ENCODE measurements at regions not wholly inside any gene's neighbourhood (a gene's known extent, or its start where the extent isn't known, plus 50 kb on each side); places are given as distances from the start of the nearest gene placed in this dataset.

- POLR2A ChIA-PET = no interaction called here
- Mint-ChIP-seq H3K4me1 (no peaks in the 10 kb centered on the region), H3K27ac (no peak overlapping the region), H3K9me3 (peaks cover 0 to 13% (median 2%) of the 10 kb centered on the region in 9 donors), H3K4me3 (no peak overlapping the region), H3K36me3 (no peaks in the 10 kb centered on the region), H3K27me3 (peaks cover 0 to 6% (median 0%) of the 10 kb centered on the region in 5 donors)
- no peak for DNase-seq
- no peak for ATAC-seq
These were observed 539.3 kb downstream of the MTRR start for GRCh38 chr5:8408258-8408657.

DNA sequence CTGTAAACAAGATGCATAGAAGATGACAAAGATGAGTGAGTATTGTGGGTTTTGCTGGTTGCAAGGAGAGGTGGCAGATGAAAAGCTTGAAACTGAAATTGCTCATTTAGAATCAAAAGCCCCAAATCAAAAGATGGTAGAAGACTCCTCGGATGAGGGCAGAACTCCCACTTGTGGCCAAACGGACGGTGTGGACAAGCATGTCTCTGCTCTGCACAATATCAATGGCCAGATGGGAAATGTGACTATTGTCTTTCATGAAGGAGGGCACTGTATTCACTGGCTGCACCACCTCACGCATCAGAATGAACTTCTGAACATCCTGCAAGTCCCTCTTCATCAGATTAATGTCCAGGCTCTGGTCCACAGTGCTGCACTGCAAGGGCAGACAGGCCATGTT is 541.7 kb downstream of the MTRR start:
- H3K9me3 Mint-ChIP-seq = peaks cover 0 to 12% (median 0%) of the 10 kb centered on the region in 9 donors
- no peaks in the 10 kb centered on the region for H3K36me3 Mint-ChIP-seq
- POLR2A ChIA-PET = no interaction called here
- ATAC-seq = no peak
- peaks cover 0 to 17% (median 2%) of the 10 kb centered on the region in 5 donors for H3K27me3 Mint-ChIP-seq
- H3K27ac Mint-ChIP-seq = no peak overlapping the region
- no peak for DNase-seq
- no peak overlapping the region for H3K4me3 Mint-ChIP-seq
- no peaks in the 10 kb centered on the region for H3K4me1 Mint-ChIP-seq

- Mint-ChIP-seq H3K27ac (no peak overlapping the region), H3K9me3 (peaks cover 0 to 15% (median 0%) of the 10 kb centered on the region in 9 donors), H3K4me1 (no peaks in the 10 kb centered on the region), H3K4me3 (no peak overlapping the region), H3K27me3 (peaks cover 0 to 23% (median 4%) of the 10 kb centered on the region in 5 donors), H3K36me3 (no peaks in the 10 kb centered on the region)
- POLR2A ChIA-PET = no interaction called here
- ATAC-seq (no peak), DNase-seq (no peak)
These were observed 545.0 kb downstream of the MTRR start for GRCh38 chr5:8413975-8414374.

- H3K4me3 Mint-ChIP-seq = no peak overlapping the region
- peaks cover 0 to 19% (median 4%) of the 10 kb centered on the region in 5 donors for H3K27me3 Mint-ChIP-seq
- DNase-seq (no peak), ATAC-seq (no peak)
- no peak overlapping the region for H3K27ac Mint-ChIP-seq
- H3K36me3 Mint-ChIP-seq = no peaks in the 10 kb centered on the region
- H3K9me3 Mint-ChIP-seq = peaks cover 0 to 9% (median 0%) of the 10 kb centered on the region in 9 donors
- no peaks in the 10 kb centered on the region for H3K4me1 Mint-ChIP-seq
- POLR2A ChIA-PET = no interaction called here
These were observed 548.5 kb downstream of the MTRR start for GRCh38 chr5:8417316-8418048.

DNA sequence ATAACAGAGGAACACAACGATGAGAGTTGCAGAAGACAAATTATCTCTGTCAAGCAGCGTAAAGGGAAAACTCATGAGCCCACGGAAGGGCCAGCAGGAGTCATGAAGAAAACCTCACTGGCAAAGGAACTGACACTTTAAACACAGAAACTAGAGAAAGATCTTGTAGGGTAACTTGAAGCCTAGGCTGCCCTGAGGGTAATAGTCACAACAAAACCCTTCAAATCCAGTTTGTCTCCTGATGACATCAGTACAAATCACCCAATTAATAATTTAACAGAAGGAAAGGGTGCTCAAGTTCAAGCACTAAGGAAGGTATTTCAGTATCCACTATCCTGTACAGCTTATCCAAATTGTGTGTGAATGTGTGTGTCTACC is 549.1 kb downstream of the MTRR start:
- Mint-ChIP-seq H3K9me3 (peaks cover 0 to 9% (median 0%) of the 10 kb centered on the region in 9 donors), H3K4me1 (no peaks in the 10 kb centered on the region), H3K27ac (no peak overlapping the region), H3K36me3 (no peaks in the 10 kb centered on the region), H3K4me3 (no peak overlapping the region), H3K27me3 (peaks cover 0 to 19% (median 4%) of the 10 kb centered on the region in 5 donors)
- no peak for ATAC-seq
- POLR2A ChIA-PET = no interaction called here
- DNase-seq = no peak

- DNase-seq (no peak), ATAC-seq (no peak)
- no peak overlapping the region for H3K27ac Mint-ChIP-seq
- POLR2A ChIA-PET = no interaction called here
- peaks cover 0 to 7% (median 0%) of the 10 kb centered on the region in 3 donors for H3K36me3 Mint-ChIP-seq
- no peak overlapping the region for H3K4me3 Mint-ChIP-seq
- no peaks in the 10 kb centered on the region for H3K4me1 Mint-ChIP-seq
- H3K9me3 Mint-ChIP-seq = peaks cover 2 to 20% (median 8%) of the 10 kb centered on the region in 9 donors
- no peaks in the 10 kb centered on the region for H3K27me3 Mint-ChIP-seq
These were observed 561.1 kb downstream of the MTRR start for GRCh38 chr5:8429778-8430758.

DNA sequence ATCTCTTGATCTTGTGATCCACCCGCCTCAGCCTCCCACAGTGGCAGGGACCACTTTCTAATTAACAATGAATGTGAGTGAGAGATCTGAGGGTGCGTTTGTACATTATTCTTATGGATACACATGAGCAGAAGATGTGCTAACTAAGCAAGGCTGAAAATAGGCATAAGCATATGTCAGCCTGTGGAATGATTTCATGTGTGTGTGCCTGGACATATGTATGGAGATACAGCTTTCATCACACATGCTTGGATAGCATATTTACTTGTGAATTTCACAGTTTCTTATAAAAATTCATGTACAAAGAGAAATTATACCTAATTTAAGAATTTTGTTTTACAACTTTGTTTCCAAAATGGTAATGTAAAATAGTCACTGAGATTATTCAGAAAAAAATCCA is 565.6 kb downstream of the MTRR start:
- peaks cover 0 to 2% (median 0%) of the 10 kb centered on the region in 4 donors for H3K4me1 Mint-ChIP-seq
- H3K27ac Mint-ChIP-seq = no peak overlapping the region
- H3K4me3 Mint-ChIP-seq = no peak overlapping the region
- no peaks in the 10 kb centered on the region for H3K36me3 Mint-ChIP-seq
- ATAC-seq (no peak), DNase-seq (no peak)
- POLR2A ChIA-PET = no interaction called here
- no peaks in the 10 kb centered on the region for H3K27me3 Mint-ChIP-seq
- peaks cover 0 to 3% (median 0%) of the 10 kb centered on the region in 9 donors for H3K9me3 Mint-ChIP-seq

DNA sequence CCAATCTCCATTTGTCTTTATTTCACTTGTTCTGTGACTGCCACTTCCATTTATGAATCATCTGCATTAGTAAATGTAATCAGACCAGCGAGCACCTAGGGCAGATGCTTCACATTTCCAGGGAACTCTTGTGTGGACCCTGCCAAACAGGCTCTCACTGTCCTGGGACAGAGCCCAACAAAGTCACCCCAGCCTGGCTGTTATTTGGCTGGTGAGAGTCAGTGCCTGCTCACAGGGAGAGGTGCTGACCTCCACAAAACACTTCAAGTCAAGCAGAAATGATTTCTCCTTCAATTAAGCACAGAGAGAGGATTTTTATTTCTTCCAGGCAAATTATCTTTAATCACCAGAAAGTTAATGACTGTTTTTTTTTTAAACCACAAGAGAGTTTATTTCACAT is 568.0 kb downstream of the MTRR start:
- ATAC-seq (no peak), DNase-seq (no peak)
- Mint-ChIP-seq H3K4me1 (peaks cover 0 to 2% (median 0%) of the 10 kb centered on the region in 4 donors), H3K9me3 (peaks cover 0 to 7% (median 0%) of the 10 kb centered on the region in 9 donors), H3K27me3 (no peaks in the 10 kb centered on the region), H3K27ac (no peak overlapping the region), H3K4me3 (no peak overlapping the region), H3K36me3 (peaks cover 0 to 4% (median 2%) of the 10 kb centered on the region in 3 donors)
- POLR2A ChIA-PET = no interaction called here

DNA sequence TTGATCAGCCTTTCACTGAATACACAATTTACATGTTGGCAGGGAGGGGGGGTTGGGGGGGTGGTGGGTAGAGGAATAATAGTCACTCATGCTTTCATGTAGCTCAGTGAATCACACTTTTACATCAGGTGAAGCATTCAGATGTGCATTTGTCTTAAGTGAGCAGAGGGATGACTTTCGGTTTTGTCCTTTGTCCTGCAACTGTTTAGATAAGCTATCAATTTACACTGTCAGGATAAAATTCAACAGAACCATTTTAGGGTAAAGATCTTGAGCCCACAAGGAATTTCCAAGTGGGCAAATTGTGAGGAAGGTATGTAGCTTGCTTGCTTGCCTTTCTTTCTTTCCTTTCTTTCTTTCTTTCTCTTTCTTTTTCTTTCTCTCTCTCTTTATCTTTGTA is 576.2 kb downstream of the MTRR start:
- Mint-ChIP-seq H3K27ac (no peak overlapping the region), H3K4me3 (no peak overlapping the region), H3K27me3 (no peaks in the 10 kb centered on the region), H3K9me3 (peaks cover 0 to 11% (median 0%) of the 10 kb centered on the region in 9 donors), H3K36me3 (peaks cover 5 to 15% (median 9%) of the 10 kb centered on the region in 3 donors), H3K4me1 (no peaks in the 10 kb centered on the region)
- ATAC-seq = no peak
- DNase-seq = no peak
- POLR2A ChIA-PET = no interaction called here

- DNase-seq (no peak), ATAC-seq (no peak)
- POLR2A ChIA-PET = no interaction called here
- peaks cover 0 to 11% (median 0%) of the 10 kb centered on the region in 9 donors for H3K9me3 Mint-ChIP-seq
- peaks cover 5 to 21% (median 10%) of the 10 kb centered on the region in 3 donors for H3K36me3 Mint-ChIP-seq
- no peak overlapping the region for H3K4me3 Mint-ChIP-seq
- H3K27ac Mint-ChIP-seq = no peak overlapping the region
- H3K4me1 Mint-ChIP-seq = no peaks in the 10 kb centered on the region
- no peaks in the 10 kb centered on the region for H3K27me3 Mint-ChIP-seq
These were observed 577.2 kb downstream of the MTRR start for GRCh38 chr5:8446179-8446578.

DNA sequence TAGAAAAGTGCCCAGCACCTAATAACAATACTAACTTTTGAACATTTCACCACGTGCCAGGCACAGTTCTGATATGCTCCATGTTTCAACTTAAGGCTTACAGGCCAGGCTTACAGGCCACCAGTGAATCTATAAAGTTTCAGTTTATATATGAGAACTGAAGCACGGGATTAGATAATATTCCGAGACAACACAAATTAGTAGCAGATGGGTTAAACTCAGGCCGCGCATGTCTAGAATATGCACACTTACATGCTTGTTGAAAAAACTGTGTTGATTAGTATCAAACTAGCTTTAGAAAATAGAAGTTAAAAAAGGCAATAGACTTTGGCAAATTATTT is 587.9 kb downstream of the MTRR start:
- Mint-ChIP-seq H3K27ac (peak overlapping the region; percentile 63 to 94 (median 83)), H3K4me1 (peaks cover 10 to 23% (median 20%) of the 10 kb centered on the region in 4 donors), H3K4me3 (peak overlapping the region; percentile 83 to 96 (median 88)), H3K27me3 (peaks cover 0 to 2% (median 0%) of the 10 kb centered on the region in 5 donors), H3K9me3 (peaks cover 0 to 4% (median 0%) of the 10 kb centered on the region in 9 donors), H3K36me3 (peaks cover 0 to 11% (median 0%) of the 10 kb centered on the region in 3 donors)
- POLR2A ChIA-PET = interaction anchor here (1.0 kb wide), 1 partner anchor 588 kb away, joined by 4 read pairs; the partner anchor contains the start of genes FASTKD3 and MTRR
- no peak for ATAC-seq
- peak in 2 of 10 donors; percentile 1 to 2 for DNase-seq

- Mint-ChIP-seq H3K4me1 (peaks cover 10 to 23% (median 20%) of the 10 kb centered on the region in 4 donors), H3K4me3 (peak overlapping the region; percentile 83 to 96 (median 90)), H3K27me3 (peaks cover 0 to 2% (median 0%) of the 10 kb centered on the region in 5 donors), H3K27ac (peak overlapping the region; percentile 63 to 94 (median 86)), H3K36me3 (peaks cover 0 to 13% (median 0%) of the 10 kb centered on the region in 3 donors), H3K9me3 (peaks cover 0 to 4% (median 0%) of the 10 kb centered on the region in 9 donors)
- POLR2A ChIA-PET = interaction anchor here (1.0 kb wide), 1 partner anchor 588 kb away, joined by 4 read pairs; the partner anchor contains the start of genes FASTKD3 and MTRR
- ATAC-seq (peak; percentile 94 to 95), DNase-seq (peak; percentile 73 to 95 (median 85))
These were observed 588.5 kb downstream of the MTRR start for GRCh38 chr5:8457187-8458037.

All from naive thymus-derived CD8-positive, alpha-beta T cell (primary cell).